Neural progenitor cell (in vitro differentiated cells): ENCODE measurements at regions not wholly inside any gene's neighbourhood (a gene's known extent, or its start where the extent isn't known, plus 50 kb on each side); places are given as distances from the start of the nearest gene placed in this dataset.

Experiments
- DNase-seq: peaks from one replicate; pipeline ENCODE4 v3.0.0-alpha.2; 2016; ENCODE audit warnings: low spot score
- H2AFZ ChIP-seq: fragments of 200-600 bp; sonication (generic); replicated peaks from 2 replicates; pipeline ENCODE4 v1.6.1; 2016; ENCODE audit warnings: antibody characterized with exemption
- H3F3A ChIP-seq: fragments of 200-600 bp; sonication (generic); 2 replicates; pipeline ENCODE4 v1.6.1; 2016; ENCODE audit warnings: antibody characterized with exemption, low read depth
- H3K27ac ChIP-seq: fragments of 200-600 bp; sonication (generic); 2 replicates; pipeline ENCODE4 v1.5.1; 2016; ENCODE audit warnings: mild to moderate bottlenecking
- H3K27me3 ChIP-seq: fragments of 200-600 bp; sonication (generic); 2 replicates; pipeline ENCODE4 v1.6.1; 2016; ENCODE audit warnings: mild to moderate bottlenecking, moderate library complexity
- H3K36me3 ChIP-seq: fragments of 200-600 bp; sonication (generic); 2 replicates; pipeline ENCODE4 v1.5.1; 2016
- H3K4me1 ChIP-seq: fragments of 200-600 bp; sonication (generic); 2 replicates; pipeline ENCODE4 v1.6.1; 2016; ENCODE audit warnings: mixed run types
- H3K4me2 ChIP-seq: fragments of 200-600 bp; sonication (generic); 2 replicates; pipeline ENCODE4 v1.6.1; 2016
- H3K4me3 ChIP-seq: fragments of 200-600 bp; sonication (generic); 2 replicates; pipeline ENCODE4 v1.5.1; 2016
- H3K79me2 ChIP-seq: fragments of 200-600 bp; sonication (generic); 2 replicates; pipeline ENCODE4 v1.6.1; 2016; ENCODE audit warnings: low read depth
- H3K9ac ChIP-seq: fragments of 200-600 bp; sonication (generic); 2 replicates; pipeline ENCODE4 v1.6.1; 2016
- H3K9me3 ChIP-seq: fragments of 200-600 bp; sonication (generic); 2 replicates; pipeline ENCODE4 v1.5.1; 2016; ENCODE audit warnings: low read depth
- H4K20me1 ChIP-seq: fragments of 200-600 bp; sonication (generic); 2 replicates; pipeline ENCODE4 v1.6.1; 2016; ENCODE audit warnings: low read depth
- H3K27ac Mint-ChIP-seq: 3 replicates; pipeline ENCODE4 v1.8.0; 2021; ENCODE audit warnings: mixed read lengths
- H3K27me3 Mint-ChIP-seq: 2 replicates; pipeline ENCODE4 v1.8.0; 2022; ENCODE audit warnings: low read depth, mild to moderate bottlenecking, inconsistent platforms, moderate library complexity, mixed read lengths; ENCODE audit not compliant: insufficient read depth
- H3K36me3 Mint-ChIP-seq: 3 replicates; pipeline ENCODE4 v1.8.0; 2021; ENCODE audit warnings: mixed read lengths
- H3K4me1 Mint-ChIP-seq: 3 replicates; pipeline ENCODE4 v1.8.0; 2021; ENCODE audit warnings: mixed read lengths
- H3K4me3 Mint-ChIP-seq: 3 replicates; pipeline ENCODE4 v1.8.0; 2021; ENCODE audit warnings: mild to moderate bottlenecking, moderate library complexity, mixed read lengths
- H3K9me3 Mint-ChIP-seq: 3 replicates; pipeline ENCODE4 v1.8.0; 2020; ENCODE audit warnings: mixed read lengths
- EZH2 ChIP-seq: fragments of 200-600 bp; sonication (generic); IDR thresholded peaks from 2 replicates; pipeline ENCODE4 v1.6.1; 2017; ENCODE audit warnings: antibody characterized with exemption, mild to moderate bottlenecking, moderate library complexity
- EZH2phosphoT487 ChIP-seq: fragments of 200-600 bp; sonication (generic); IDR thresholded peaks from 2 replicates; pipeline ENCODE4 v1.6.1; 2017; ENCODE audit warnings: antibody characterized with exemption
- TF ChIP-seq, protein P1 (sequence below): fragments of 200-600 bp; sonication (generic); IDR thresholded peaks from 2 replicates; pipeline ENCODE4 v1.5.1; 2017; ENCODE audit warnings: antibody characterized with exemption, mild to moderate bottlenecking

DNA sequence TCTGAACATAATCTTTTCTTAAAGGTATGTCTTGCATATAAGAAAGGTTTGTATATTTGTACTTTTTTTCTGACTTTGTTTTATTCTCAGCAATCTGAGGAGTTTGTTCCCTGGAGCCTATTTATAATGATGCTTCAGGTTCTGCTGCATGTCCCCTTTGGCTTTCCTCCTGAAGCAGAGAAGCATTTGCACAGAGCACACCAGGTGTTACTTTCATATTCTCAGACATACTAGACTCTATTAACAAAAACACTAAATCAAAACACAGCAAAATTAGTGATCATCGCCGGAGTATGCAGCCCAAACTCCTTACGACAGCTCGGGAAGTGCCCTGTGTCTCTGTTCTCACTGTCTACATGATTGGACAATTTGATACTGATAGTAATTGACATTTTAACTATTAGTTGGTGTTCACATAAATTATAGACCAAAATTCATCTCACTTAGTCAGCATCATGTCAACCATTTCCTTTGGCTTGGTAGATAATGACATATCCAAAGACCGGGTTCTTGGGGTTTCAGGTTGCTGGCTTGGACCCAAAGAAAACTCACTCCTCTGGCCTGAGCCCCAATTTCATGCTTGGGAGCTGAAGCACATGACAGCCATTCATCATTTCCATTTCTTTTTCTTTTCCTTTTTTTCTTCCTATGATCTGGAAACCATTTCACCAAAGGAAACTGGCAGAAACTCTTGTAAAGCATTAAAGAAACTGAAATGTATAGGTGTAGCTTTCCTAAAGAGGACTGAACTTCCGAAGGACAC lies 400.1 kb upstream of the NRP1 start:
- Histone ChIP-seq H3K9ac (no peak overlapping the region), H3K27me3 (no peaks in the 10 kb centered on the region), H2AFZ (no peak overlapping the region), H3K4me1 (no peaks in the 10 kb centered on the region), H3F3A (no peaks in the 10 kb centered on the region), H3K27ac (no peak overlapping the region), H3K9me3 (no peaks in the 10 kb centered on the region), H4K20me1 (no peaks in the 10 kb centered on the region), H3K4me3 (no peak overlapping the region), H3K4me2 (no peak overlapping the region), H3K79me2 (no peaks in the 10 kb centered on the region), H3K36me3 (no peaks in the 10 kb centered on the region)
- Mint-ChIP-seq H3K4me1 (no peaks in the 10 kb centered on the region), H3K36me3 (no peaks in the 10 kb centered on the region), H3K27me3 (peaks cover 16% of the 10 kb centered on the region), H3K4me3 (no peak overlapping the region), H3K27ac (peak overlapping the region; percentile 3), H3K9me3 (peaks cover 2% of the 10 kb centered on the region)
- DNase-seq: no peak
- TF ChIP-seq EZH2phosphoT487 (no peak), EZH2 (no peak)
- TF ChIP-seq, protein P1, sequence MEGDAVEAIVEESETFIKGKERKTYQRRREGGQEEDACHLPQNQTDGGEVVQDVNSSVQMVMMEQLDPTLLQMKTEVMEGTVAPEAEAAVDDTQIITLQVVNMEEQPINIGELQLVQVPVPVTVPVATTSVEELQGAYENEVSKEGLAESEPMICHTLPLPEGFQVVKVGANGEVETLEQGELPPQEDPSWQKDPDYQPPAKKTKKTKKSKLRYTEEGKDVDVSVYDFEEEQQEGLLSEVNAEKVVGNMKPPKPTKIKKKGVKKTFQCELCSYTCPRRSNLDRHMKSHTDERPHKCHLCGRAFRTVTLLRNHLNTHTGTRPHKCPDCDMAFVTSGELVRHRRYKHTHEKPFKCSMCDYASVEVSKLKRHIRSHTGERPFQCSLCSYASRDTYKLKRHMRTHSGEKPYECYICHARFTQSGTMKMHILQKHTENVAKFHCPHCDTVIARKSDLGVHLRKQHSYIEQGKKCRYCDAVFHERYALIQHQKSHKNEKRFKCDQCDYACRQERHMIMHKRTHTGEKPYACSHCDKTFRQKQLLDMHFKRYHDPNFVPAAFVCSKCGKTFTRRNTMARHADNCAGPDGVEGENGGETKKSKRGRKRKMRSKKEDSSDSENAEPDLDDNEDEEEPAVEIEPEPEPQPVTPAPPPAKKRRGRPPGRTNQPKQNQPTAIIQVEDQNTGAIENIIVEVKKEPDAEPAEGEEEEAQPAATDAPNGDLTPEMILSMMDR: no peak

DNA sequence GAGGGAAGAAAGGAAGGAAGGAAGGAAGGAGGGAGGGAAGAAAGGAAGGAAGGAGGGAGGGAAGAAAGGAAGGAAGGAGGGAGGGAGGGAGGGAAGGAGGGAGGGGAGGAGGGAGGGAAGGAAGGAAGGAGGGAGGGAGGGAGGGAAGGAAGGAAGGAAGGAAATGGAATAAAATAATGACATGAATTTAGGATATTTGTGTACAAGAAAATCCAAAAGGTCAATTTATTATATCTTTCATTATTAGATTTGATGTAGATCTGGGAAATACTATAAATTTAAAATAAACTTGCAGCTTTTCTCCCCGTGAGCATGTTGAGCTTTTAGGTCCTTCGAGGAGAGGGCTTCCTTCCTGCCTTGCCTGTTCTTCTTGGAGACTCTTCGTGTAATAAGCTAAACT lies 398.6 kb upstream of the NRP1 start:
- no peaks in the 10 kb centered on the region for H3K4me1 Mint-ChIP-seq
- H3K36me3 Mint-ChIP-seq: no peaks in the 10 kb centered on the region
- H3K4me2 ChIP-seq: no peak overlapping the region
- peaks cover 8% of the 10 kb centered on the region for H3K9me3 Mint-ChIP-seq
- no peak overlapping the region for H3K27ac ChIP-seq
- no peak overlapping the region for H3K4me3 ChIP-seq
- H4K20me1 ChIP-seq: no peaks in the 10 kb centered on the region
- H3F3A ChIP-seq: no peaks in the 10 kb centered on the region
- H2AFZ ChIP-seq: no peak overlapping the region
- DNase-seq: no peak
- peaks cover 16% of the 10 kb centered on the region for H3K27me3 Mint-ChIP-seq
- no peak overlapping the region for H3K4me3 Mint-ChIP-seq
- no peaks in the 10 kb centered on the region for H3K79me2 ChIP-seq
- TF ChIP-seq EZH2: no peak
- TF ChIP-seq, protein P1: no peak
- TF ChIP-seq EZH2phosphoT487: no peak
- no peaks in the 10 kb centered on the region for H3K4me1 ChIP-seq
- no peaks in the 10 kb centered on the region for H3K9me3 ChIP-seq
- H3K36me3 ChIP-seq: no peaks in the 10 kb centered on the region
- H3K27me3 ChIP-seq: no peaks in the 10 kb centered on the region
- H3K27ac Mint-ChIP-seq: no peak overlapping the region
- H3K9ac ChIP-seq: no peak overlapping the region

- no peak for TF ChIP-seq EZH2
- TF ChIP-seq, protein P1: no peak
- TF ChIP-seq EZH2phosphoT487: no peak
- no peaks in the 10 kb centered on the region for H3K36me3 ChIP-seq
- H3K4me3 ChIP-seq: no peak overlapping the region
- Mint-ChIP-seq H3K4me1 (no peaks in the 10 kb centered on the region), H3K9me3 (peaks cover 12% of the 10 kb centered on the region), H3K36me3 (no peaks in the 10 kb centered on the region), H3K4me3 (no peak overlapping the region), H3K27ac (no peak overlapping the region), H3K27me3 (peaks cover 10% of the 10 kb centered on the region)
- H2AFZ ChIP-seq: no peak overlapping the region
- no peaks in the 10 kb centered on the region for H3K4me1 ChIP-seq
- H3K79me2 ChIP-seq: no peaks in the 10 kb centered on the region
- H3F3A ChIP-seq: no peaks in the 10 kb centered on the region
- no peaks in the 10 kb centered on the region for H3K9me3 ChIP-seq
- DNase-seq: no peak
- no peak overlapping the region for H3K27ac ChIP-seq
- H3K4me2 ChIP-seq: no peak overlapping the region
- H3K27me3 ChIP-seq: no peaks in the 10 kb centered on the region
- no peak overlapping the region for H3K9ac ChIP-seq
- H4K20me1 ChIP-seq: no peaks in the 10 kb centered on the region
These were observed 397.8 kb upstream of the NRP1 start for GRCh38 chr10:33732161-33732680.
